ENCODE measurements at regions not wholly inside any gene's neighbourhood (a gene's known extent, or its start where the extent isn't known, plus 50 kb on each side); places are given as distances from the start of the nearest gene placed in this dataset.

DNA sequence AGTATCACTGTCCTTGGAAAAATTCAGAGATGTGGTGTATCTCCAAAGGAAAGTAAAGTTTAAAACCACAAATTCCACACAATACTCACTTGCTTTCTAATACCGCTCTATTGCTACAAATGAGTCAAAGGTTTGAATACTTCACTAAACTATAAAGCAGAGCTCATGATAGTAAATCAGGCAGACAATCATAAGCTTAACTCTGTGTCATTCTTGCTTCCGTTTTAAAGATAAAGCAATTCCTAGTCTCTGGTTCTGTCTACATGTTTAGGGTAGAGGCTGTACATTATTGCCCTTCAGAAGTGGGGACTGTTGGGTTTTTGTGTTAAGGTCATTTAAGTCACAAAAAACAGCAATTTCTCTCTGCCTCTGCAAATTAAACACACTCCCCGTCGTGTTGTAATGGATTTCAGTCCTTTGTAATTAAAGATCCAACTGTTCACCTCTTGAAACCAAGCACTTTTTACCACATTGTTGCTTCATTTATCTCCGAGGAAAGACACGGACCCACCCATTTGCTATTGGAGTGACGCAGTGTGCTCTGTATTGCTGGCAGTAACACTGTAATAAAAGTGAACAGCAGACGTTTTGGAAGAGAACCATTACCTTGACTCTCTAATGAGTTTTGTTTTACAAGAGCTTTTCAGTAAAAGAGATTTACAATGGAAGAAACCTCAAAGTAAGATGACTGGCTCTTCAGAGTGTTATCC lies 83.1 kb upstream of the CNTNAP4 start:
- DNase-seq: no peak

DNA sequence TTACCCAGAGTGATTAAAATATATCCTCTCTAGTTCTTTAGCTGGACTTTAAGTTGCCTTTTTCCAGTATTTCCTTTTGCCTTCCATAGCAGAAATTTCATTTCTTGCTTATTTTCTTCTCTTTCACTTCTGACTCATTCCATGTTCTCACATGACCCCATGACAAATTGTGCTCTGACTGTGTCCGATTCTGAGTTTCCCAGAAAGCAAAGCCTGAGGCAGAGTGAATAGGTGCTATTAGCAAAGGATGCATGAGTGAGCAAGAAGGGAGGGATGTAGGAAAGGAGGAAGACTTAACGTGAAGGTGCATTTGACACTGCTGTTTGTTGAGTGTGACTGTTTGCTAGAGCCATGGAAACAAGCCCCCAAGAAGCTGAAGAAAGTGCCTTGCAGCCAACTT lies 82.6 kb upstream of the CNTNAP4 start:
- no peak for DNase-seq

- DNase-seq: no peak
Measured at GRCh38 chr16:76195056-76195455, 82.1 kb upstream of the CNTNAP4 start.

GRCh38 chr16:76195648-76196047 lies 81.6 kb upstream of the CNTNAP4 start:
- no peak for DNase-seq

- DNase-seq: no peak
Measured at GRCh38 chr16:76197900-76198299, 79.3 kb upstream of the CNTNAP4 start.

DNA sequence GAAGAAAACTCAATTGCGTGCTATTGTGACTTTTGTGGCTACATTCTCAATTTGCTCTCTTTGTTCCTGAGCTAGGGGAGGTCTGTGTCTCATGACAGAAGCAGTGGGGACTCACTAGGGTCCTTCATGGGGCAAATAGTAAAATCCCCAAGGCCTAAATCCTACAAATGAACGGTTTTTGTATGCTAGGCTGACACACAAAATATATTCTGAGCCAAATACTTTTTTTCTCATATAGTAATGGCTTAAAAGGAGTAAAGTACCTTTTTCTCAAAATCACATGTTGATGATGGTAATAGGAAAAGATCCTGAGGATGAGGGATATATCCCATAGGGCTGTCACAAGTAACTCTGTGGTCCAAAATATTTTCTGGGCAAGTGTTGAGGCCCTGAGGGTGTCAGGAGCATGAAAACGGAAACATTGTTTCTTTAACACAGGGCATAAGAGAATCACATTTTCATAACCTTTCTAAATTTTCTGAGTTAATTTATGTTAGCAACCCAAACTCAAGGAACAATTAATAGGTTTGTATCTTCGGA lies 77.5 kb upstream of the CNTNAP4 start:
- DNase-seq: no peak

DNA sequence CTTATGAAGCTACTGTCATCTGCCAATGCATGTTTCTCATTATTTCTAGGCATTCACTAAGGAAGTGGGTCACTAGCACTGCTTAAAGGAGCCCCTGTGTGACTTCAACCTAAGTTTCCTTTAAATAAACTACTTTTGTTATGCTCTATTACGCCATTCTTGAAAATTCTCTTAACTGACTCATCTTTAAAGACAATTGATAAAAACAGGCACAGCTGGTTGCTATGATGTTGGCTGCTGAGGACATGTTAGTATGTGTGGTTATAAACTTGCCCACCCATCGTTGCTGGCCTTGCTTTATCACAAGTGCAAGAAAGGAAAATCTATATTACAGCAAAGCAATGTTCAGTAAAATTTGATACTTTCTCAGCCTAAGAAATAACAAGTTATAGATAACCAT lies 75.8 kb upstream of the CNTNAP4 start:
- no peak for DNase-seq

- DNase-seq: no peak
Measured at GRCh38 chr16:76204249-76204648, 73.0 kb upstream of the CNTNAP4 start.

DNA sequence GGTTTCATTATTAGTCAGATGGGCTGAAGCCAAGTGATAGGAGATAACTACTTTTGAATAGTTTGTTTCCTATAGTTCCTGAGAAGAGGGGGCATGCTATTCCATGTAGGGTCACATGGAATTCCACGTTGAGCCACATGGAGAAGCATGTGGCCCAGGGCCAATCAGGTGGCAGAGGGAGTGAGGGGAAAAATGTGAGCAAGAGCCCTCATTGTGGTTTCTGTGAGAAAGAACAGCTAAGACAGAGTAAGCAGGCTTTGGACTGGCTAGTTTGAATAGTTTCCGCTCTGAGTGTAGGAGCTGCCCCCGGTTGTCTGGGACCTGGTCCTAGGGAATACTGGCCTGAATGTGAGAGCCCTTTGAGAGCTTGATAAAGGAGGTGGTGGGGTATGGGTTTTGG lies 69.9 kb upstream of the CNTNAP4 start:
- DNase-seq: no peak

DNA sequence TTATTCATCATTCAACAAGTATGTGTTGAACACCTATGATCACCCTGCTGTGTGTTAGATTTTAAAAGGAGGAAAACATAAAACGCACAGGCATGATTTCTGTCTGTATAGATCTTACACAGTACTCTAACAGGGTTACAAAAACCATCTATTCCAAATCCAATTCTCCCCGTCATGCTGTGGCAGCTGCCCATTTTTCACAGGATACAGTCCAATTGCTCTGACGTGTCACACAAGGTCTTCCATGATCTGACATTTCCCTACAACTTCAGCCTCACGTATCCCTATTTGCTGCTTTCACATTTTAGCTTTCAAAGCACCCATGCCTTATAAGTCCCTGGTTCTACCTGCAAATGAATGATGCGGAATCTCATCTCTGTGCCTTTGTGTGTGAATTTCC lies 67.0 kb upstream of the CNTNAP4 start:
- DNase-seq: no peak

- DNase-seq: no peak
Measured at GRCh38 chr16:76213860-76214259, 63.3 kb upstream of the CNTNAP4 start.

- no peak for DNase-seq
Measured at GRCh38 chr16:76214856-76215255, 62.3 kb upstream of the CNTNAP4 start.

GRCh38 chr16:76222087-76222486 lies 55.1 kb upstream of the CNTNAP4 start:
- no peak for DNase-seq

GRCh38 chr16:76222853-76223252 lies 54.3 kb upstream of the CNTNAP4 start:
- DNase-seq: no peak

GRCh38 chr16:76226011-76226410 lies 51.2 kb upstream of the CNTNAP4 start:
- DNase-seq: no peak

GRCh38 chr16:76226481-76226880 lies 50.7 kb upstream of the CNTNAP4 start:
- DNase-seq: no peak
